Peyer's patch (tissue), 4 donors: ENCODE measurements at regions not wholly inside any gene's neighbourhood (a gene's known extent, or its start where the extent isn't known, plus 50 kb on each side); places are given as distances from the start of the nearest gene placed in this dataset.

Experiments used
- CTCF ChIP-seq, 6 experiments: fragments of 450-650 bp in 4 of 6; fragments of 200-600 bp in 2 of 6; sonication (generic) in 1 of 6; IDR thresholded peaks; one replicate each; pipeline ENCODE4 v1.5.1; 2017 to 2019; ENCODE audit warnings: antibody characterized with exemption in 6 of 6, mild to moderate bottlenecking in 3 of 6, moderate library complexity in 1 of 6
- POLR2A ChIP-seq, 2 donors: fragments of 450-650 bp; IDR thresholded peaks; one replicate each; pipeline ENCODE4 v1.5.1; 2017; ENCODE audit warnings: antibody characterized with exemption in 2 of 2, mild to moderate bottlenecking in 2 of 2, moderate library complexity in 2 of 2

GRCh38 chr20:62544505-62545055, 68.8 kb upstream of the GATA5 start:
- no peak for TF ChIP-seq CTCF (IDR thresholded peaks at IDR 0.05)
- no peak for TF ChIP-seq POLR2A (IDR thresholded peaks at IDR 0.05)
